Activated naive CD8-positive, alpha-beta T cell (primary cell): ENCODE measurements at regions not wholly inside any gene's neighbourhood (a gene's known extent, or its start where the extent isn't known, plus 50 kb on each side); places are given as distances from the start of the nearest gene placed in this dataset.
A peak's percentile ranks its signal among the peaks of the same experiment; 100 is the strongest.
"Not testable (repeated sequence)": the region's sequence is repeated elsewhere in the genome, so short reads cannot be mapped to it uniquely, and the experiment has no call there.

Experiments
- H3K27ac Mint-ChIP-seq: one replicate; pipeline ENCODE4 v1.8.0; 2021; ENCODE audit warnings: mixed read lengths
- H3K27me3 Mint-ChIP-seq: one replicate; pipeline ENCODE4 v1.8.0; 2021; ENCODE audit warnings: mixed read lengths
- H3K36me3 Mint-ChIP-seq: one replicate; pipeline ENCODE4 v1.8.0; 2021; ENCODE audit warnings: mixed read lengths
- H3K4me1 Mint-ChIP-seq: one replicate; pipeline ENCODE4 v1.8.0; 2021; ENCODE audit warnings: low read depth, mixed read lengths
- H3K4me3 Mint-ChIP-seq: one replicate; pipeline ENCODE4 v1.8.0; 2021; ENCODE audit warnings: mild to moderate bottlenecking, mixed read lengths
- H3K9me3 Mint-ChIP-seq: one replicate; pipeline ENCODE4 v1.8.0; 2021; ENCODE audit warnings: low read depth, mixed read lengths

DNA sequence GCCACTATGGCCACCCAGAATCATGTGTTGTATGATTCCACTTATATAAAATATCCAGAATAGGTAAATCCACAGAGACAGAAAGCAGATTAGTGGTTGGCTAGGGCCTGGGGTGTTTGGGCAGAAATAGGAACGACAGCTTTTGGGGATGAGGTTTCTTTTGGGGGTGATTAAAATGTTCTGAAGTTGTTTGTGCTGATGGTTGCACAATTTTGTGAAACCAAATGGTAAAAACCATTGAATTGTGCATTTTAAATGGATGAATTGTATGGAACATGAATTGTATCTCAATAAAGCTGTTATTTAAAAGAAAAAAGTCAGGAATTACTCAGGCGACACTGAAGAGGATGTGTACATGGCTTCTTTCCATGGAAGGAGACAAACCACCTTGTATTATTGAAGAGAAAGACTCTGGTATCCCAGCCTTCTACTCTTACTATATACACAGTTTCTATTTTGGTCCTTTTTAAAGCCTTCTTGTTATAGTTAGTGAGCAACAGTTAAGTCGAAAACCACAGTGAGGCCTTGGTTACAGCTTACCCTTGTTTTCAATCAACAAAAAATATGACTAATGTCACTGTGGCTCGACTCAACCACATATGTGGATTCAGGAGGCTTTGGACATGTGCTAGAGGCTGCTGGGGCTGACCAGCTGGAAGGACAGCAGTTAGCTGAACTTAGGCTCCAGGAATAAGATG lies 57.1 kb upstream of the KMT2E start:
- no peaks in the 10 kb centered on the region for H3K9me3 Mint-ChIP-seq
- H3K4me1 Mint-ChIP-seq = peaks cover 16% of the 10 kb centered on the region
- H3K27me3 Mint-ChIP-seq = no peaks in the 10 kb centered on the region
- peak overlapping the region; percentile 82 for H3K27ac Mint-ChIP-seq
- H3K36me3 Mint-ChIP-seq = no peaks in the 10 kb centered on the region
- peak overlapping the region; percentile 11 for H3K4me3 Mint-ChIP-seq

DNA sequence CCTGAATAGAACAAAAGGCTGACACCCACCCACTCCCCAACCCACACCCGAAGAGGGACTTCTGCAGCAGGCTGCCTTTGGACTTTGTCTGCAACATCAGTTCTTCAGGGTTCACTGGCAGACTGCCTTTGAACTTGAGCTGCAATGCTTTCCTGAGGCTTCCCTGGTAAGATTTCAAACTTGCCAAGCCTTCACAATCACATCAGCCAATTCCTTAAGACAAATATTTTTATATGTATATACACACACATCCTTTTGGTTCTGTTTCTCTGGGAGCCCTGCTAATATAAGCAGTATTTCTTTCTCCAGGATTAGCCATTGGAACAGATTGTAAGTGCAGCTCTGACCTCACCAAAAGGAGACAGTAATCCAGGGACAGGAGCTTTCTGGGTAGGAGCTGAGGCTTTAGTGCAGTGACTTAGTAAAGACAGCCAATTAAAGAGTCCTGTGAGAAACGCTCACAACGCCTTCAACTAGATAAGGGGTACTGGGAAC lies 55.6 kb upstream of the KMT2E start:
- Mint-ChIP-seq H3K27ac (no peak overlapping the region), H3K4me1 (peaks cover 19% of the 10 kb centered on the region), H3K36me3 (peaks cover 8% of the 10 kb centered on the region), H3K27me3 (no peaks in the 10 kb centered on the region), H3K4me3 (no peak overlapping the region), H3K9me3 (no peaks in the 10 kb centered on the region)

DNA sequence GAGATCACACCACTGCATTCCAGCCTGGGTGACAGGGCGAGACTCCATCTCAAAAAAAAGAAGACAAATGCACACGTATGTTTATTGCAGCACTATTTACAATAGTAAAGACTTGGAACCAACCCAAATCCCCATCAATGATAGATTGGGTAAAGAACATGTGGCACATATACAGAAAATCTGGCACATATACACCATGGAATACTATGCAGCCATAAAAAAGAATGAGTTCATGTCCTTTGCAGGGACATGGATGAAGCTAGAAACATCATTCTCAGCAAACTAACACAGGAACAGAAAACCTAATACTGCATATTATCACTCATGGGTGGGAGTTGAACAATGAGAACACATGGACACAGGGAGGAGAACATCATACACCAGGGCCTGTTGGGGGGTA lies 54.5 kb upstream of the KMT2E start:
- H3K4me3 Mint-ChIP-seq, H3K27me3 Mint-ChIP-seq, H3K36me3 Mint-ChIP-seq, H3K27ac Mint-ChIP-seq, H3K9me3 Mint-ChIP-seq: not testable (repeated sequence)
- H3K4me1 Mint-ChIP-seq = peaks cover 19% of the 10 kb centered on the region

DNA sequence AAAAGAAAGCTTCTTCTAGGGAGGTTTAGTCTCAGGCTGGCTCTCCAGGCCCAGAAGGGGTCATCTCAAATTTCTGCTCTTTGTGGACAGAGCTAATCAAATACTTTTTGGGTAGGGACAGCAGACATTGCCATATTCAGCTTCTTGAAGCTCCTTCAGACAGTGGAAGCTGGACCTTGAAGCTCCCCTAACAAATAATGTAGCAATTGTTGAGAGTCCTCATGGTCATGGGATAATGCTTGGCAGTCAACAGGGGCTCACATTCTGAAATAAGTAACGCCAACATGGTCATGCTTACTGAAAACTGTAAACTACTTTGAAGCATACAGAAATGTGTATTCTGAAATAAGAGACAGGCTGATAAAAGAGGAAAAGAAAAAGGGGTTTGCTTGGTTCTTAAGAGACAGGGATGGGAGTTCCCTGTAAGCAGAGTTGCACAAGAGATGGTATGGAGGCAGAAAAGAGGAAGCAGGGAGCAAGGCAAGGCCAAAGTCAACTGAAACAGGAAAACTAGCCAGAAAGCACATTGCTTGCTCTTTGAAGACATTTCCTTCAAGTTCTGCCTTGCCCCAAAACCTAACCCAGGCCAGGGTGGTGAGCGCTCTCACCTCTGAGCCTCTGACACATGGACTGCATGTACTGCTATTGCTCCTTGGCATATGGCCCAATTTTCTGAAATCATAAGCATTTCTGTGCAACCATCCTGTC lies 53.1 kb upstream of the KMT2E start:
- H3K9me3 Mint-ChIP-seq = no peaks in the 10 kb centered on the region
- H3K4me1 Mint-ChIP-seq = peaks cover 15% of the 10 kb centered on the region
- H3K36me3 Mint-ChIP-seq = peaks cover 9% of the 10 kb centered on the region
- H3K4me3 Mint-ChIP-seq = no peak overlapping the region
- H3K27ac Mint-ChIP-seq = no peak overlapping the region
- no peaks in the 10 kb centered on the region for H3K27me3 Mint-ChIP-seq

DNA sequence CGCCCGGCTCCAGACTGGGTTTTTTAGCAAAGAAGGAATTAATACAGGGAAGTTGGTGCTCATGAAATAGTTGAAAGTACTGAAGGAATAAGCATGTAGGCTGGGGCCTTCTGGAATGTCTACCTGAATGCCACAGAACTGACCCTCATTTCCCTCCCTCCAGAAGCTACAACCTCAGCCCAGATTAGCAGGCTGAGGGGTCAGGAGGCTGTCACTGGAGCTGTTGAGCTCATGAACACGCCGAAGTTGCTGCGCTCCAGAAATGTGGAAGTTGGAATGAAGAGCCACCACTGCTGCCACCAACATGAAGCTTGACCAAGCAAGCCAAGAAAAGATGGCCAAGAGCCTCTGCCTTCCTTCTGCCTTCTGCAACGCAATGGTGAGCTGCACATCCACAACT lies 52.2 kb upstream of the KMT2E start:
- no peak overlapping the region for H3K4me3 Mint-ChIP-seq
- H3K4me1 Mint-ChIP-seq = peaks cover 10% of the 10 kb centered on the region
- no peaks in the 10 kb centered on the region for H3K27me3 Mint-ChIP-seq
- H3K9me3 Mint-ChIP-seq = no peaks in the 10 kb centered on the region
- H3K27ac Mint-ChIP-seq = no peak overlapping the region
- peaks cover 10% of the 10 kb centered on the region for H3K36me3 Mint-ChIP-seq

DNA sequence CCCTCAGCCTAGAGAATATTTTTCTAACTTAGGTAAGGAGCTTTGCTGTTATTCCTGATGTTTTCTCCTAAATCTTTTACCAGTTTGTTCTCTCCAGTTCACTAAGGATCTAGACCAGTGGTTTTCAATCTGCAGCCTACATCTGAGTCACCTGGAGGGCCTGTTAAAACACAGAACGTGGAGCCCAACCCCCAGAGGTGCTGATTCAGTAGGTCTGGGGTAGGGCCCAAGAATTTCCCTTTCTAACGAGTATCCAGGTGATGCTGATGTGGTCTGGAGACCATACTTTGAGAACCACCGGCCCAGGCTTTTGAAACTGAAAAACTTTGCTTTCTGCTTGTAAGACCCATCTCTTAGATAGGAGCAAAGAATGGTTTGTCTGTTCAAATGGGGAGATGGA lies 51.2 kb upstream of the KMT2E start:
- no peaks in the 10 kb centered on the region for H3K27me3 Mint-ChIP-seq
- peak overlapping the region; percentile 6 for H3K27ac Mint-ChIP-seq
- H3K9me3 Mint-ChIP-seq = no peaks in the 10 kb centered on the region
- no peak overlapping the region for H3K4me3 Mint-ChIP-seq
- peaks cover 14% of the 10 kb centered on the region for H3K36me3 Mint-ChIP-seq
- H3K4me1 Mint-ChIP-seq = peaks cover 2% of the 10 kb centered on the region

DNA sequence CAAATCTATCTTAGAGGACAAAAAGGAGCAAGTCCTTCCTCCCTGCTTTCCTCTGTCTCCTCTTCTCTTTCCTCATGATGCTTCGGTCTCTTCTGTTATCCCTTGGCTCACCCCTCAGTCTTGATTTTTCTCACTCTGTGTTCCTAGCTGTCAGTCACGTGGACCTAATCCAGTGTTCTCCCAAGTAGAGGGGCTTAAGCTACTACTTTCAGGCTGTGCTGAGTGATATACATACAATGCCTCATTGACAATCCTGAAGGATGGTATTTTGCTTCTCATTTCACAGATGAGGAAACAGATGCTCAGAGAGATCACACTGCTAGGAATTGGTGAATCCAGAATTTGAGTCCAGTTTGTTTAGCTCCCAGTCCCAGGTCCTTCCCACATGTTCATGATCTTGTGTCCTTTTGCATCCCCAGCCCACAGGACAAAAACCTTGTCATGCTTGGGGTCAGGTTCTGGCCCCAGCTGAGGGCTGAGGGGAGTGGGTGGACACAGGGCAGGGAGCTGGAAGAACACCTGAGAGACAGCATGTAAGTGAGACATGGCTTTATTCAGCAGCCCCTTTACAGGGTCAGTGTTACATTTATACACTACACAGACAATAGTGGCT lies 50.5 kb upstream of the KMT2E start:
- Mint-ChIP-seq H3K4me1 (peaks cover 2% of the 10 kb centered on the region), H3K4me3 (no peak overlapping the region), H3K36me3 (peaks cover 14% of the 10 kb centered on the region), H3K9me3 (no peaks in the 10 kb centered on the region), H3K27me3 (no peaks in the 10 kb centered on the region), H3K27ac (no peak overlapping the region)

DNA sequence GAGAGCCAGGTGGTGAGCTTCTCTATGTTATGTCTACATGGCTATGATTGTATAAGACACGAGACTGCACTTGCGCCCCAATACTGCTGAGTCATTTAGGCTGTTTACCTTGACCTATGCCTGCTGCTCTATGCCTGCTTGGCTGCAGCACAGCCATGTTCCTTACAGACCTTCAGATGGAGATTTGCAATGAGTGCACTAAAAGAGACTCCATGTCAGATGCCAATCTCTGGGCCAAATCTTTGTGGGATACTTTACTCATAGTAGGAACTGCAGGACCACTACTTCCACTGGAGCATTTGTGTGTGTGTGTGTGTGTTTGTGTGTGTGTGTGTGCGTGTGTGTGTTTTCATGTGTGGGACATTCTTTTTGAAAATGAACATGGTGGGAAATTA lies 50.0 kb upstream of the KMT2E start:
- peaks cover 2% of the 10 kb centered on the region for H3K4me1 Mint-ChIP-seq
- peaks cover 14% of the 10 kb centered on the region for H3K36me3 Mint-ChIP-seq
- H3K9me3 Mint-ChIP-seq = no peaks in the 10 kb centered on the region
- H3K4me3 Mint-ChIP-seq = no peak overlapping the region
- no peaks in the 10 kb centered on the region for H3K27me3 Mint-ChIP-seq
- no peak overlapping the region for H3K27ac Mint-ChIP-seq
